Gastrocnemius medialis (tissue), 4 donors: ENCODE measurements at regions not wholly inside any gene's neighbourhood (a gene's known extent, or its start where the extent isn't known, plus 50 kb on each side); places are given as distances from the start of the nearest gene placed in this dataset.

Experiments
- POLR2A ChIP-seq, 2 donors: fragments of 450-650 bp; IDR thresholded peaks; one replicate each; pipeline ENCODE4 v1.6.1; 2017; ENCODE audit warnings: antibody characterized with exemption in 2 of 2, mild to moderate bottlenecking in 2 of 2, moderate library complexity in 2 of 2
- TF ChIP-seq, protein P1 (sequence below), 5 experiments: fragments of 450-650 bp in 3 of 5; fragments of 200-600 bp in 2 of 5; sonication (generic) in 2 of 5; IDR thresholded peaks in 4 of 5; conservative IDR thresholded peaks in 1 of 5; 1 replicate in 4 of 5; 2 replicates in 1 of 5; pipeline ENCODE4 v1.5.1; 2016 to 2019; ENCODE audit warnings: antibody characterized with exemption in 5 of 5, mild to moderate bottlenecking in 3 of 5, moderate library complexity in 3 of 5

DNA sequence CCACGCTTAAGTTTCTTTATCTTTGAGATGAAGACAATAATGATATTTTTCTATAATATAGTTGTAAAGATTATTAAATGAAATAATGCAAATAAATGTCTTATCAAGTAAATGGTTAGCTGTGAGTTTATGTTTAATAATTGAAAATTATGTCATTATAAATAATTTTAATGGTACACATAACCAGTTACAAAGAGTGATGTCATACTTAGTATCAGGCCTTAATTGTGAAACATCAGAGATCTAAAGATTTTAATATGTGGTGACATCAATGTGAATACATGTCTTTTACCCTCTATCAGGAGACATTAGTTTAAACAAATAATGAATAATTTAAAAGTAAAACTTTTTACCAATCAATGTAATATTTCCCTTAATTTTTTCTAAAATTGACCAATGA is 63.8 kb upstream of the P2RY1 start:
- TF ChIP-seq, protein P1, sequence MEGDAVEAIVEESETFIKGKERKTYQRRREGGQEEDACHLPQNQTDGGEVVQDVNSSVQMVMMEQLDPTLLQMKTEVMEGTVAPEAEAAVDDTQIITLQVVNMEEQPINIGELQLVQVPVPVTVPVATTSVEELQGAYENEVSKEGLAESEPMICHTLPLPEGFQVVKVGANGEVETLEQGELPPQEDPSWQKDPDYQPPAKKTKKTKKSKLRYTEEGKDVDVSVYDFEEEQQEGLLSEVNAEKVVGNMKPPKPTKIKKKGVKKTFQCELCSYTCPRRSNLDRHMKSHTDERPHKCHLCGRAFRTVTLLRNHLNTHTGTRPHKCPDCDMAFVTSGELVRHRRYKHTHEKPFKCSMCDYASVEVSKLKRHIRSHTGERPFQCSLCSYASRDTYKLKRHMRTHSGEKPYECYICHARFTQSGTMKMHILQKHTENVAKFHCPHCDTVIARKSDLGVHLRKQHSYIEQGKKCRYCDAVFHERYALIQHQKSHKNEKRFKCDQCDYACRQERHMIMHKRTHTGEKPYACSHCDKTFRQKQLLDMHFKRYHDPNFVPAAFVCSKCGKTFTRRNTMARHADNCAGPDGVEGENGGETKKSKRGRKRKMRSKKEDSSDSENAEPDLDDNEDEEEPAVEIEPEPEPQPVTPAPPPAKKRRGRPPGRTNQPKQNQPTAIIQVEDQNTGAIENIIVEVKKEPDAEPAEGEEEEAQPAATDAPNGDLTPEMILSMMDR (IDR thresholded peaks at IDR 0.05 in 4 of 5, conservative IDR thresholded peaks at IDR 0.05 in 1 of 5) = no peak
- no peak for TF ChIP-seq POLR2A (IDR thresholded peaks at IDR 0.05)
